ENCODE measurements at regions not wholly inside any gene's neighbourhood (a gene's known extent, or its start where the extent isn't known, plus 50 kb on each side); places are given as distances from the start of the nearest gene placed in this dataset.

GRCh38 chr12:75606956-75607355 is 95.5 kb upstream of the KRR1 start:
- H3K36me3 ChIP-seq (replicated peaks; ENCODE audit: low read depth, low read length) = no peaks in the 10 kb centered on the region
- H3K4me1 ChIP-seq (ENCODE audit: low read length) = no peaks in the 10 kb centered on the region
- no peaks in the 10 kb centered on the region for H3K79me2 ChIP-seq (ENCODE audit: low read length)
- H3K4me2 ChIP-seq (ENCODE audit: low read length) = no peak overlapping the region
- no peaks in the 10 kb centered on the region for H4K20me1 ChIP-seq (ENCODE audit: insufficient read depth, low read length)
- H3K4me3 ChIP-seq (ENCODE audit: low read length) = no peak overlapping the region
- no peaks in the 10 kb centered on the region for H3K27me3 ChIP-seq (ENCODE audit: low read depth, low read length)
- no peak for TF ChIP-seq EZH2phosphoT487 (IDR thresholded peaks at IDR 0.05; ENCODE audit: low read depth)
- no peak for TF ChIP-seq CTCF (IDR thresholded peaks at IDR 0.05; ENCODE audit: low read depth, low read length)
- no peak overlapping the region for H3K27ac ChIP-seq (ENCODE audit: low read length)
- H2AFZ ChIP-seq (ENCODE audit: low read depth, low read length) = no peak overlapping the region
- no peaks in the 10 kb centered on the region for H3K9me3 ChIP-seq (ENCODE audit: insufficient read depth, low read length)
- H3K9ac ChIP-seq (ENCODE audit: low read length) = no peak overlapping the region

DNA sequence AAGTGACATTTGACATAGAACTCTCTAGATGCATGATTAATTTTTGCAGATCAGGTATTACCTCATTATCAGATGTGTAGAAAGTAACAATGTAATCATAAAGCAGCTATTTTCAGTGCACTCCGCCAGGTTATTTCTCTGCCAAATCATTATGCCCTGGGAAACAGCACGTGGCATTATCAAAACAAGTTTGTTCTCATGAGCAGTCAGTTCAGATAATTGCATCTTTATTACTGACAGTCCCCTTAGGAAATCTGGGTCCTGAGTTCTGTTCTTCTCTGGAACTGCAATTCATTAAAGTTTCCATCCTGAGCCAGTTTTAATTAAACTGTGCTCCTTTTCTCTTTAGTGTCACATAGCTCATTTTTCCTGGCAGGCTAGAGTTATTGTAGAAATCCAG is 94.7 kb upstream of the KRR1 start:
- Histone ChIP-seq H3K9me3 (ENCODE audit: insufficient read depth, low read length) (no peaks in the 10 kb centered on the region), H3K4me1 (ENCODE audit: low read length) (no peaks in the 10 kb centered on the region), H3K4me3 (ENCODE audit: low read length) (no peak overlapping the region), H2AFZ (ENCODE audit: low read depth, low read length) (no peak overlapping the region), H3K36me3 (replicated peaks; ENCODE audit: low read depth, low read length) (no peaks in the 10 kb centered on the region), H3K79me2 (ENCODE audit: low read length) (no peaks in the 10 kb centered on the region), H3K9ac (ENCODE audit: low read length) (no peak overlapping the region), H3K4me2 (ENCODE audit: low read length) (no peak overlapping the region), H3K27me3 (ENCODE audit: low read depth, low read length) (no peaks in the 10 kb centered on the region), H4K20me1 (ENCODE audit: insufficient read depth, low read length) (no peaks in the 10 kb centered on the region), H3K27ac (ENCODE audit: low read length) (no peak overlapping the region)
- TF ChIP-seq CTCF (IDR thresholded peaks at IDR 0.05; ENCODE audit: low read depth, low read length) (no peak), EZH2phosphoT487 (IDR thresholded peaks at IDR 0.05; ENCODE audit: low read depth) (no peak)

DNA sequence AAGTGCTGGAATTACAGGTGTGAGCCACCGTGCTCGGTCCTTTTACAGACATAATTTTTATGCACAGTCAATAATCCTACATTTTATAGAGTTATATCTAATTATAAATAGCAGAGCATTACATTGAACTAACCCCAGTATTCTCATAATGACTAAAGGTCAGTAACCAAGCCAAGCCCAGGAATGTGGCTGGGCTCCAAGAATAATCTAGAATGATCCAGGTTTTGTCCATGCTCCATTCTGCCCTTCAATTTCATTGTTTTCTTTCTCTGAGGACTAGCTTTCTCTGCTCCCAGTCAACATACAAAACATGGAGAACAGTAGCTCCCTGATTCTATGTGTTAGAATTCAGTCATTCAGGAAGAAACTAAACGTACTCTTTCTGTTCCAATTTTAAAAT is 92.1 kb upstream of the KRR1 start:
- TF ChIP-seq EZH2phosphoT487 (IDR thresholded peaks at IDR 0.05; ENCODE audit: low read depth) (no peak), CTCF (IDR thresholded peaks at IDR 0.05; ENCODE audit: low read depth, low read length) (no peak)
- H3K9me3 ChIP-seq (ENCODE audit: insufficient read depth, low read length) = no peaks in the 10 kb centered on the region
- no peak overlapping the region for H3K27ac ChIP-seq (ENCODE audit: low read length)
- no peak overlapping the region for H3K9ac ChIP-seq (ENCODE audit: low read length)
- no peaks in the 10 kb centered on the region for H4K20me1 ChIP-seq (ENCODE audit: insufficient read depth, low read length)
- no peaks in the 10 kb centered on the region for H3K27me3 ChIP-seq (ENCODE audit: low read depth, low read length)
- no peaks in the 10 kb centered on the region for H3K79me2 ChIP-seq (ENCODE audit: low read length)
- no peak overlapping the region for H3K4me2 ChIP-seq (ENCODE audit: low read length)
- H3K4me1 ChIP-seq (ENCODE audit: low read length) = no peaks in the 10 kb centered on the region
- no peaks in the 10 kb centered on the region for H3K36me3 ChIP-seq (replicated peaks; ENCODE audit: low read depth, low read length)
- H3K4me3 ChIP-seq (ENCODE audit: low read length) = no peak overlapping the region
- no peak overlapping the region for H2AFZ ChIP-seq (ENCODE audit: low read depth, low read length)

- H3K27ac ChIP-seq (ENCODE audit: low read length) = no peak overlapping the region
- H3K9ac ChIP-seq (ENCODE audit: low read length) = no peak overlapping the region
- no peaks in the 10 kb centered on the region for H3K27me3 ChIP-seq (ENCODE audit: low read depth, low read length)
- H3K4me1 ChIP-seq (ENCODE audit: low read length) = no peaks in the 10 kb centered on the region
- H3K79me2 ChIP-seq (ENCODE audit: low read length) = no peaks in the 10 kb centered on the region
- H4K20me1 ChIP-seq (ENCODE audit: insufficient read depth, low read length) = no peaks in the 10 kb centered on the region
- no peak for TF ChIP-seq EZH2phosphoT487 (IDR thresholded peaks at IDR 0.05; ENCODE audit: low read depth)
- no peak for TF ChIP-seq CTCF (IDR thresholded peaks at IDR 0.05; ENCODE audit: low read depth, low read length)
- no peaks in the 10 kb centered on the region for H3K36me3 ChIP-seq (replicated peaks; ENCODE audit: low read depth, low read length)
- no peaks in the 10 kb centered on the region for H3K9me3 ChIP-seq (ENCODE audit: insufficient read depth, low read length)
- H3K4me2 ChIP-seq (ENCODE audit: low read length) = no peak overlapping the region
- no peak overlapping the region for H2AFZ ChIP-seq (ENCODE audit: low read depth, low read length)
- H3K4me3 ChIP-seq (ENCODE audit: low read length) = no peak overlapping the region
Measured at GRCh38 chr12:75602106-75602505, 90.7 kb upstream of the KRR1 start.
